GM21367 (cell line): ENCODE measurements at regions not wholly inside any gene's neighbourhood (a gene's known extent, or its start where the extent isn't known, plus 50 kb on each side); places are given as distances from the start of the nearest gene placed in this dataset.
"Not testable (repeated sequence)": the region's sequence is repeated elsewhere in the genome, so short reads cannot be mapped to it uniquely, and the experiment has no call there.

Experiments
- ATAC-seq: cut with Tn5 transposase; IDR thresholded peaks from one replicate; pipeline ENCODE4 v1.9.1; 2021; ENCODE audit not compliant: unreplicated experiment

DNA sequence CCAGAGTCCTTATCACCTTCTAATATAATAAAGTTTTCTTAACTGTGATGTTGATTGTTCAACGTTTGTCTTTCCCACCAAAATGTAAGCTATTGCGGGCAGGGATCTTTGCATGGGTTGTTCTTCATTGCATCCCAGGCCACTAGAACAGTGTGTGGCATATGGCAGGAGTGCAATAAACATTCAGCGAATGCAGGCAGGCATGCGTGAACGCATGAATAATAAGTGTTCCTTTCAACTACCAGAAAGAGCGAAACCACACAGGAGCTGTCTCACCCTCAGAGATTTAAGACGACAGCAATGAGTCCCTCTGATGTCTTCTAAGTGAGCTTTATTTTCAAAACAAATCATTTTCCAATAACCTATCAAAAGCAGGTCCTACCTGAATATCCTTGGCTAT, 2693.1 kb upstream of the TPTE start:
- ATAC-seq: not testable (repeated sequence)

DNA sequence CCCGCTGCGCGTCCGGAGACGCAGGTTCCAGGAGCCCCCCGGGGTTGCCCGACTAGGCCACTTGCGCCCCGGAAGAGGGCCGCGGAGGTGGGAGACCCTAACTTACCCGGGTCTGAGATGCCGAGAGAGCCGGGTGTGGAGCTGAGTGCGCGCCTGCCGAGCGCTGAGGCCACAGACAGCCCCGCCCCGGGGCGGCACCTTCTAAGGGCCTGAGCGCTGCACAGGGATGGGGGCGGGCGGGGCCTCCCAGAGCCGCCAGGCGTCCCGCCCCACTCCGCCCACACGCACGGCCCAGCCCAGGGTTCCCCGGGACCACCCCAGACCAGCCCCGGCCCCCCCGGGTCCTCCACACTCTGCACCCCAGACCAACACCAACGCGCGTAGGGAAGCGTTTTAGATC, 2692.0 kb upstream of the TPTE start:
- not testable (repeated sequence) for ATAC-seq

DNA sequence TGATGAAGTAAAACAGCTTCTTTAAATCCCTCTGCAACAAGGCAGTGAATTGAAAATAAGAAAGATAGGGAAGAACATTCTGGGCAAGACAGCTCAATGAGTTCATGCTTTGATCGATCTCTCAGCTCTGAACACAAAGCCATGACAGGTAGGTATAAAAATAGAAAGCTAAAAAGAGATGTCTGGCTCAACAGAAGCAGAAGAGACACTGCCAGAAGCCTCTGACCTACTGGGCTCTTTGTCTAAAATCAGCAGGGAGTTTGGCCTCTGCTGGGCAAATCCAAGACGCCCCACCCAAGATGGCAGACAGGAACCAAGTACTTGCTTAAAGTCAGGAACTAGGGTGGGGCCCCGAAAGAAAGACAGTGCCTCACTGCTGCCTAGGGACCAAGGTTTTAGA, 2684.1 kb upstream of the TPTE start:
- ATAC-seq: not testable (repeated sequence)

DNA sequence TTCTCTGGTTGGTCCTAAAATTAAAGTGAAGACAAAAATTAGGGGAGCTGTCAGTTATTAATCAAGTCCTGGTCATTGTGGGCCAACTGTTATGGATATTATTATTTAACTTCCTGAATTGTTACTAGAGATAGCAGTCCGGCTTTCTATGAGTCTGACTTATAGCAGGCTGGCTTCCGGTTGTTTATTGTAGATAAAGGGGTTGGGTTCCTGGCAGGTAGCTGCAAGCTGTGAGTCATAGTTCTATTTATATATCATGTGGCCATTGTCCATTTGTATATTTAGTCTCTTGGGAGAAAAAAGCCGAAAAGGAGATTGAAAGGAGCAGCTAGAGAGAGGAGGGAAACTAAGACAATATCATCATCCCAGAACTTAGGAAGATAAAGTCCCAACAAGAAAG, 2668.0 kb upstream of the TPTE start:
- ATAC-seq: not testable (repeated sequence)

DNA sequence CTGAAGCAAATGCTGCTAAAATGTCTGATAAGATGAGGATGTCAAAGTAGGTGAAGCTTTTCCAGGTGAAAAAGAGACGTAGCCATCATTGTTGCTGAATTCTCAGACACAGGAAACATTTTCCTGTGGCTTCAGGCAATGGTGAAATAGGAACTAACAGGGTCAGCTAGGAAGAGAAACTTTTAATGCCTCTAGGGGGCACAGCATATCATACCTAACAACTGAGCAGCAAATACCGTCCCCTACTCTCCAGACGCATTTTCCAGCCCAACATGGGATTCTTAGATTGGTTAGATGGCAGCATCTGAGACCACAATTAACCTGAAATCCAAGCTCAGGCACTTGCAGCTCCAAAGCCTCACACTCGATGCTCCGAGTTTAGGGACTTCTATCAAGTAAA, 2667.5 kb upstream of the TPTE start:
- ATAC-seq: not testable (repeated sequence)
